Muscle of leg (tissue), 3 donors: ENCODE measurements at regions not wholly inside any gene's neighbourhood (a gene's known extent, or its start where the extent isn't known, plus 50 kb on each side); places are given as distances from the start of the nearest gene placed in this dataset.

Source experiments
- DNase-seq: peaks from one replicate; pipeline ENCODE4 v3.0.0; 2013
- H3K27ac ChIP-seq: one replicate; pipeline ENCODE4 v1.5.1; 2013; ENCODE audit warnings: mild to moderate bottlenecking, low read length, control low read depth
- H3K27me3 ChIP-seq: one replicate; pipeline ENCODE4 v1.6.1; 2013; ENCODE audit warnings: low read length; ENCODE audit not compliant: control insufficient read depth, insufficient read depth
- H3K36me3 ChIP-seq: one replicate; pipeline ENCODE4 v1.6.1; 2013; ENCODE audit warnings: low read length; ENCODE audit not compliant: control insufficient read depth, insufficient read depth
- H3K4me1 ChIP-seq: one replicate; pipeline ENCODE4 v1.6.1; 2013; ENCODE audit warnings: low read length; ENCODE audit not compliant: control insufficient read depth, insufficient read depth
- H3K4me3 ChIP-seq: one replicate; pipeline ENCODE4 v1.5.1; 2013; ENCODE audit warnings: low read length, control low read depth
- H3K9me3 ChIP-seq: replicated peaks from 2 replicates; pipeline ENCODE4 v1.6.1; 2013; ENCODE audit warnings: low read depth, low read length; ENCODE audit not compliant: control insufficient read depth
- WGBS: methylation state at CpG from one replicate; pipeline ENCODE4 v1.1.5; 2013; ENCODE audit warnings: missing lambda C conversion rate; ENCODE audit not compliant: insufficient coverage; 5-methylcytosine and 5-hydroxymethylcytosine counted together

GRCh38 chr12:107264667-107265066, 171.3 kb upstream of the CRY1 start:
- Histone ChIP-seq H3K4me3 (no peak overlapping the region), H3K4me1 (no peaks in the 10 kb centered on the region), H3K27ac (no peak overlapping the region), H3K9me3 (no peaks in the 10 kb centered on the region), H3K36me3 (no peaks in the 10 kb centered on the region), H3K27me3 (peaks cover 2% of the 10 kb centered on the region)
- WGBS = 80% methylated on average over 1 of the region's 7 CpGs
- DNase-seq = no peak

GRCh38 chr12:107267604-107268003, 174.3 kb upstream of the CRY1 start:
- DNase-seq = no peak
- no peak overlapping the region for H3K27ac ChIP-seq
- H3K4me3 ChIP-seq = no peak overlapping the region
- WGBS = 60% methylated on average over 1 of the region's 1 CpG
- no peaks in the 10 kb centered on the region for H3K36me3 ChIP-seq
- H3K9me3 ChIP-seq = no peaks in the 10 kb centered on the region
- no peaks in the 10 kb centered on the region for H3K4me1 ChIP-seq
- H3K27me3 ChIP-seq = peaks cover 2% of the 10 kb centered on the region

GRCh38 chr12:107271523-107271922, 178.2 kb upstream of the CRY1 start:
- no CpG with 5 or more reads among the region's 2 CpGs for WGBS
- H3K27me3 ChIP-seq = peaks cover 2% of the 10 kb centered on the region
- H3K4me3 ChIP-seq = no peak overlapping the region
- DNase-seq = no peak
- no peak overlapping the region for H3K27ac ChIP-seq
- H3K9me3 ChIP-seq = no peaks in the 10 kb centered on the region
- H3K4me1 ChIP-seq = no peaks in the 10 kb centered on the region
- H3K36me3 ChIP-seq = no peaks in the 10 kb centered on the region

GRCh38 chr12:107275530-107275929, 182.2 kb upstream of the CRY1 start:
- Histone ChIP-seq H3K9me3 (no peaks in the 10 kb centered on the region), H3K36me3 (no peaks in the 10 kb centered on the region), H3K27me3 (no peaks in the 10 kb centered on the region), H3K4me3 (no peak overlapping the region), H3K4me1 (no peaks in the 10 kb centered on the region), H3K27ac (no peak overlapping the region)
- no peak for DNase-seq
- WGBS = no CpG with 5 or more reads among the region's 1 CpG

GRCh38 chr12:107277855-107278254, 184.5 kb upstream of the CRY1 start:
- WGBS = no CpG with 5 or more reads among the region's 1 CpG
- DNase-seq = peak; percentile 30
- no peaks in the 10 kb centered on the region for H3K27me3 ChIP-seq
- no peaks in the 10 kb centered on the region for H3K36me3 ChIP-seq
- H3K4me1 ChIP-seq = no peaks in the 10 kb centered on the region
- no peaks in the 10 kb centered on the region for H3K9me3 ChIP-seq
- H3K27ac ChIP-seq = no peak overlapping the region
- H3K4me3 ChIP-seq = no peak overlapping the region

DNA sequence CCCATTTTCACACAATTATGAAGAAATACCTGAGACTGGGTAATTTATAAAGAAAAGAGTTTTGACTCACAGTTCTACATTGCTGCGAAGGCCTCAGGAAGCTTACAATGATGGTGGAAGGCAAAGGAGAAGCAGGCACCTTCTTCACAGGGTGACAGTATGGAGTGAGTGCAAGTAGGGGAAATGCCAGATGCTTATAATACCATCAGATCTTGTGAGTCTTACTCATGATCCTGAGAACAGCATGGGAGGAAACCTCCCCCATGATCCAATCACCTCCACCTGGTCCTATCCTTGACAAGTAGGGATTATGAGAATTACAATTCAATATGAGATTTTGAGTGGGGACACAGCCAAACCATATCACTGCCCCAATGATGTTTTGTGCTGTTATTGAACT, 189.3 kb upstream of the CRY1 start:
- Histone ChIP-seq H3K36me3 (no peaks in the 10 kb centered on the region), H3K9me3 (no peaks in the 10 kb centered on the region), H3K27ac (no peak overlapping the region), H3K4me3 (no peak overlapping the region), H3K27me3 (no peaks in the 10 kb centered on the region), H3K4me1 (no peaks in the 10 kb centered on the region)
- WGBS = no CpG with 5 or more reads among the region's 1 CpG
- DNase-seq = no peak

DNA sequence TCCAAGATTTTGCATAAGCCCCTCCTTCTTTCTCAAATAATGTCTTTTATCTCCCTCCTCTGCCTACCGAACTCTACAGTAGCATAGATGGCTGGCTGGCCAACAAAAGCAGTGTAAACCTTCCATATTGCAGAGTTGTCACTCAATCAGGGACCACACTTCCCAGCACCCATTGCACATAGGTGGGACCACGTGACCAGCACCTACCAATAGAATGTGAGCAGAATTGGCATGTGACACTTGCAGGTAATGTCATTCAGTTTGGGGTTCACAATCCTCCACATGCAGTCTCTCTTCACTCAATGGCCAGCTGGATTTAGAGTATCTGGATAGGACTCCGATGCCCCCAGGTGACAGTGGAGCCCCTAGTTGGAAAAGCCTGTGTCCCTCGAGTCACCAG, 190.3 kb upstream of the CRY1 start:
- H3K4me3 ChIP-seq = no peak overlapping the region
- H3K9me3 ChIP-seq = no peaks in the 10 kb centered on the region
- DNase-seq = no peak
- H3K36me3 ChIP-seq = no peaks in the 10 kb centered on the region
- no peaks in the 10 kb centered on the region for H3K27me3 ChIP-seq
- H3K27ac ChIP-seq = no peak overlapping the region
- H3K4me1 ChIP-seq = no peaks in the 10 kb centered on the region
- WGBS = 71% methylated on average over 1 of the region's 4 CpGs

DNA sequence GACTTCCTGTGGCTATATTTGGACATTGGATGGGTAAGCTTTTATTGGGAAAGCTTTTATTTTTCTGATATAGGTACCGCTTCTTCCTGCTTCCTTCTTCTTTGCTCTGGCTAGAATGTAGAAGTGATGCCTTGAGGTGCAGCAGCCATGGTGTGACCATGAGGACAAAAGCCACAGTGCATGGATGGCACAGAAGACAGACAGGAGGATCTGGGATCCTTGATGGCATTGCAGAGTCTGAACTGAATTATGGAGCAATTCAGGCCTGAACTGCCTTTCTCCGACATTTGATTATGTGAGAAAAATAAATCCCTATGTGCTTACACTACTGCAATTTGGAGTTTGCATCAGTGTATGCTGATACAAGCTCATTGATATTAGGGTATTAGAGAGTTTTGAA, 191.3 kb upstream of the CRY1 start:
- no CpG with 5 or more reads among the region's 2 CpGs for WGBS
- no peaks in the 10 kb centered on the region for H3K9me3 ChIP-seq
- no peak for DNase-seq
- H3K4me3 ChIP-seq = no peak overlapping the region
- no peaks in the 10 kb centered on the region for H3K36me3 ChIP-seq
- no peak overlapping the region for H3K27ac ChIP-seq
- H3K4me1 ChIP-seq = no peaks in the 10 kb centered on the region
- no peaks in the 10 kb centered on the region for H3K27me3 ChIP-seq

GRCh38 chr12:107287436-107288413, 194.4 kb upstream of the CRY1 start:
- no peaks in the 10 kb centered on the region for H3K27me3 ChIP-seq
- no peaks in the 10 kb centered on the region for H3K36me3 ChIP-seq
- H3K9me3 ChIP-seq = no peaks in the 10 kb centered on the region
- H3K4me3 ChIP-seq = no peak overlapping the region
- H3K27ac ChIP-seq = no peak overlapping the region
- DNase-seq = no peak
- no peaks in the 10 kb centered on the region for H3K4me1 ChIP-seq
- WGBS = 100% methylated on average over 1 of the region's 11 CpGs

DNA sequence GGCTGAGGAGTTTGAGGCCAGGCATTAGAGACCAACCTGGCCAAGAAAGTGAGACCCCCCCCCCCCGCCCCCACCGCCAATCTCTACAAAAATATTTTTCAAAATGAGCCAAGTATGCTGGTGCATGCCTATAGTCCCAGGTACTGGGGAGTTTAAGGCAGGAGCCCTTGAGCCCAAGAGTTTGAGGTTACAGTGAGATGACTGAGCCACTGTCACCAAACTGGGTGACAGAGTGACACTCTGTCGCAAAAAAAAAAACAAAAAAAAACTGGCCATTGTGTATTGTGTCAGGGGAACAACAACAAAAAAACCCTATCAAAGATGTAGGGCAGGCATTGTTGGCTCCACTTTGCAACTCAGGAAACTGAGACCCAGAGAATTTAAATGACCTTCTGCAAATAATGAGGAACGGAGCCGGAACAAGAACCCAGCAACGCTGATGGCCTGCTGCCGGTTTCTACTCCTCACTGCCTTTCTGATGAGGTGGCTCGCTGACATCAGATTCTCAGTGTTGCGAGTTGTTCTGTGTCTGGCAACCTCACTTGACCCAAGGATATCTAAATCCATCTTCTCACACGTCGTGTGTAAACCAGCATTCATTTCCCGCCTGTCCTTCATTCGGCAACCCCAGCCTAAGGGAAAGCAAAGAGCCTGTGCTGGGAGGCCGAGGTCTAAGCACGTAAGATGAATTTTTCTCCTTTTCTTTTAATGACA, 195.2 kb upstream of the CRY1 start:
- no peaks in the 10 kb centered on the region for H3K27me3 ChIP-seq
- no peaks in the 10 kb centered on the region for H3K36me3 ChIP-seq
- no peak for DNase-seq
- H3K27ac ChIP-seq = no peak overlapping the region
- no peaks in the 10 kb centered on the region for H3K4me1 ChIP-seq
- H3K9me3 ChIP-seq = no peaks in the 10 kb centered on the region
- 69% methylated on average over 9 of the region's 15 CpGs for WGBS
- H3K4me3 ChIP-seq = no peak overlapping the region
